CD4-positive, alpha-beta T cell treated with Interleukin-6 at 100 ng/mL for 8 hours (primary cell): ENCODE measurements at regions not wholly inside any gene's neighbourhood (a gene's known extent, or its start where the extent isn't known, plus 50 kb on each side); places are given as distances from the start of the nearest gene placed in this dataset.

Experiments
- DNase-seq: peaks from one replicate; pipeline ENCODE4 v3.0.0-alpha.2; 2020; ENCODE audit warnings: mixed read lengths, low spot score

DNA sequence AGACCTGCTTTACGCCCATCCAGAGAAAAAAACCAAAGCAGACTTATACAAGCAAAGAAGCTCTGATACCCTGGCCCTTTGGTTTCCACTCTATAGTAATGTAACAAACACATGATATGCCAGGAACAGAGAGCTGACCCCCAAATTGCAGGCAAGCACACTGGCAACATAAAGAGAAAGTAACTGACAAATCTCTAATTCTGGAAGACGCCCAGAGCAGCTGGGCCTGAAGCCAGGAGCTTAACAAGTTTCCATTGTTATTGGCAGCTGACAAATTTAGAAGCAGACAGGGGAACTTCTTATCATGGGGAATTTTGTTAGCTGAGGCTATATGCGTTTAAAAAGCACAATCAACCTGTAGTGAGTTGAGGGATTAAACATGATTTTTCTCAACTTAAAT, 158.0 kb downstream of the DLEU7 start:
- no peak for DNase-seq

DNA sequence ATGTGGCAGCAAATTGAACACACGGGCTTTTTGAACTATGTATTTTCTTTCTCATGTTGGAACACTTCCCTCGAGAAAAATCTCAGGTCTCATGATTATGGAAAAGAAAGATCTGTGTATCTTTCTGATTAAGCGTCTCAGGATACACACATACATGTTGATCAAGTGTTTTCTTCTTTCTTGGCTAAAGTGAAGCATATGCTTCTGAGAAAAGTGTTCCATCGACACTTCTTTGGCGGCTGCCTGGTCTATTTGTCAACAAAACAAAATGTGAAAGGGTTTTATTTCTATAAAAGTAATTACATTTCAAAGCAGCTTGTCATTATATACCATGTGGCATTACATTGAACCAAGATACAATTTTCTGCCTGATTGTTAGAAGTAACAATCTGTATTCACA, 157.5 kb downstream of the DLEU7 start:
- DNase-seq, result no peak

DNA sequence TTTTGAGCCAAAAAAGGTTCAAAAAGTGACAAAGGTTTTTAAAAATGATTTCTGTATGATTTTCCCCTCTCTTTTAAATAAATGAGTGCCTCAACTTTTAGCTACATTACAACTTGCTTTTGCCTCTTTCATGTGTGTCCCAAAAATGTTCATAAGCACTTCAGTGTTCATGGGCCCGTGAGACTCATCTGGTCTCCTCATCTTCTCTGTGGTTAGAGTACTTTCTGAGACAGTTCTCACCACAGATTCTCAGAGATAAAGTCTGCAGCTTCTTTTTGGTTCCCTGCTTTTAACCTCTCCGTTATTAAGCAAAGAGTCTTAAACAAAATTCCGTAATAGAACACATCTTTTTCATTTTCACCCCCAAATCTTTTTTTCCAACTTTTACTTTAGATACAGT, 156.9 kb downstream of the DLEU7 start:
- no peak for DNase-seq

DNA sequence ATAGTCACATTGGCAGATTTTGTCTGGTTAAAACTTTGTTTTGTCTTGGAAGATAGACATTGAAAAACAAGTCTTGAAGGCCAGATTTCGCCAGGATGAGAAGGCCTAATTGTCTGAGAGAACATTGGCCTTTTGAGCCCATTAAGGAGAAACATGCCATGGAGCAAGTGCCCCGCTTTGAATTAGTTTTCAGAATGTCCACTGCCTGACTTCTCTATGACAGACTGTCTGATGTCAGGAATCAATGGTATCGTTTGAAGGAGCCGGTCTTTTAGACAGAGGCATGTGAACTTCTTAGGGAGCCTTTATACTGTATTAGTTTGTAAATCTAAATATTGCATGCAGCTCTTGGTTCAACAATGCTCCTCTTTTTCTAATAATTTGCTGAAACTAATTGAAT, 155.9 kb downstream of the DLEU7 start:
- DNase-seq, result no peak

DNA sequence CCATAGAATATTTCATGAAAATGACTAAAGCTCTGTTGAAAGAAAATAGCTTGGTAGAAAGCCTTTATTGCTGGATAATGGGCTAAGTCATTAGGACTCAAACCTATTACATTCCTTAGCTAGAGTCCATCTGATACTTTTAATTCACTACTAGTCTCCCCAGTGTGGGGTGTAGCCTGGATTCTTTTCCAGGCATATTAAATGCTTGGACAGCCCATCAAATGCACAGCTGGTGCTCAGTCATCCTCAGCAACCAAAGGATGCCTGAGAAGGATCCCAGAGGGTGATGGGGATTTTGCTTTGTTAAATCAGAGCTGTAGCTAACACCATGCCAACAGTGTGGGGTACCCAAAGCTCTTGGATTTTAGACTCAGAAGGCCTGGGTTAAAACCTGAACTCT, 153.5 kb downstream of the DLEU7 start:
- no peak for DNase-seq

DNA sequence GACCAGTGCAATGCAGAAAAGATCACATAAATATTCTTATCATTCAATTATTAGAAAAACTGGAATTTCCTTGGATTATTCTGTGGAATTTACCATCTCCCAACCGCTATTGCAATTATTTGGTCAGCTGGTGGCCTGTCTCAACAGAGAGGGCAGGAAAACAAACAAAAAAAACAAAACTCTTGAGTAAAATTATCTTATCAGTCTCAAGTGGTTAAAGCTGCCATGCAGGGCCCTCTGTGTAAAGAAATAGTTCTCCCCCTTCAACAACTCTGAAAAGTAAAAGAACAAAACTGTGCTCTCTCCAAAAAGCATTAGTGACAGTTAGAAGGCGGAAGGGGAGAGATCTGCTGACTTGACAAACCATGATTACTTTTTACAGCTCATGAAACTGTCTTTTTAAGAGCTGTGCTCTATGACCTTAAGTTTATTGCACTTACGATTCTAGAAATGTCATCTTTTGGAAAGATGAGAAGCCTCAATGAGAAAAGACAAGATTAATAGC, 152.3 kb downstream of the DLEU7 start:
- DNase-seq, result no peak

DNA sequence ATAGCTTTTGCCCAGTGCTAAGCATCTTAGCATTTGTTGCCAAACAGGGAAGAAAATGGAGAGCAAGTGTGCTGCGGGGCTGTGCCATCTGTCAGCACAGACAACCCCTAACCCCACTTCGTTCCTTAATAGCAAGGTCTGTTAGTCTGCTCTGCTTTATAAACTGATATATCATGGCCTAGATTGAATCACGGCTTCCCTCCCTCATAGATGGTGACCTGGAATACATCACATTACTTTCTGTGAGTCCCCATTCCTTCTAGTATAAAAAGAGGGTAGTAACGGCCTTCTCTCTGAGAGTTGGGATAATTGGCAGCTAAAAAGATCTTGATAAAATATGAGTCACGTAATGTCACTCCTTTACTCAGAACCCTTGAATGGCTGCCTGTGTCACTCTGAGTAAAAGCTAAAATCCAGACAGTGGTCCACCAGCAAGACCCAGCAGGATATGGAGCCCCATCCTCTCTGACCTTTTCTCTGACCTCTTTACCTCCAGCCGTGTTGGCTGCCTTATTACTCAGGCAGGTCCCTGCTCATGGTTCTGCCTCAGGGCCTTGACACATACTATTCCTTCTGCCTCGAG, 151.7 kb downstream of the DLEU7 start:
- no peak for DNase-seq

DNA sequence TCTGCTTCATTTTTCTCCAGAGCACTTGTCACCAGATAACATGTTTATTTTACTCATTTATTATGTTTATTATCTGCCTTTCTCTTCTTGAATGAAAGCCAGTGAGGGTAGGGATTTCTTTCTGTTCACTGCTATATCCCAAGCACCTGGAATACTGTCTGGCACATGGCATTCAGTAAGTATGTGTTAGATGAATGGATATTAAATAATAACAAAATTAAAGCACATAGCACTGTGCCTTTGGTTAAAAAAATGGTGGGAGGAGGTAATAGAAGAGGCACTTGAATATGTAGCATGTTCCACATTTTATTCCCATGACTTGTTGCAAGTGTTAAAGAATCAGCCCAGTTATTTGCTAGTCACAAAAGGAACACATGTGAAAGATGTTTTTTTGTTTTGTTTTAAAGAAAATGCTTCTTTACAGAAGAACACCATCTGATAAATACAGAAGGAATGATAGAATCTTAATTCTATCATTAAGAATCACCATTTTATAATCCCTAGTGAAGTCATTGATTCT, 151.0 kb downstream of the DLEU7 start:
- DNase-seq, result no peak

DNA sequence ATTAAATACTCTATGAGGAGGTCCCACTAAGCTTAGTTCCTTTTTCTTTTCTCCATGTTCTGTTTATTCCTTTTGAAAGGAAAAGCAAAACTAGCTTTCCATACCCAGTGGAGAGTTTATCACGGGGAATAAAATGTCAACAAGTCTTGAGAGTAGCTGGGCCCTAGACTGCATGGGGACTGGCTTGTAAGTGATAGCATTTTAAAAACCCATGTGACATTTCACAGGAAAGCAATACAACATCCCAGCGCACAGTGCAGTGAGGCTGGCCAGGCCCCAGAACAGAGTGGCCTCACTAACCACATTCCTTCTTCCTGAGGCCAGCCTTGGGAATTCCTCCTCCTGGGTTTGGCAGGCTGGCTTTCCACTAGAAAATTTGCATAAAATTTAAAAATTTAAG, 149.8 kb downstream of the DLEU7 start:
- no peak for DNase-seq

DNA sequence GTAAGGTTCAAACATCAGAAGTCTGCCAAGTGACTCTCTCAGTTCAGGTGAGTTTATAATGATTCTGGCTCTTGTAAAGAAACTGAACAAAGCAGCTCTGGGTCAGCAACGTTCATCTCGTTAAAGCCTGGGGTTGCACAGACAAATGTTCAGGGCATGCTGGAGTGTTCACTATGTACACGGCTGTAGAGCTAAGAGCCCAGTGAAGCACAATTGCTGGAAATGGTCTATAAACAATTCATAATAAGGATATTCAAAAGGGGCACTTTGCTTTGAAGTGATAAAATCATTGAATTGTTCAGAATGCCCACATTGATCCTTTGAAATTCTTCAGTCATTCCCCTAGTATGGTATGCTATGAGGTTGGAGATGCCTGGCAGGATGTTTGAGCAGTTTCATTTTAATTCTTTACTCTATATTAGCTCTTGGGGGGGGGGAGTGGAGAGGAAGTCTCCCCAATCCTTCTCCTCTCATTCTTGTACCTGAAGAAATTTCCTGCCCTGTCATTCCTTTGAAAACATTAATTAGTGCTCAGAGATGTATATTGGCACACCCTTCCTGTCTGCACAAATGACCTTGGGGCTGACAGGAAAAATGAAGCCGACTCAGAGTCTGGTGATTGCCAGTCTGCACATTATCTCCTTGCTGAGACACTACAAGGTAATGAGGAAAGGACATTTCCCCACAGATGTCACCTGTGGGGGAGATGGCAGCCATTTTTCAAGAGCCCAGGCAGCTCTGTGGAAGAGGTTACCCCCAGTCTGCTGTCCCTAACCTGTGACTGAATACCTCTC, 145.5 kb downstream of the DLEU7 start:
- DNase-seq, result no peak

DNA sequence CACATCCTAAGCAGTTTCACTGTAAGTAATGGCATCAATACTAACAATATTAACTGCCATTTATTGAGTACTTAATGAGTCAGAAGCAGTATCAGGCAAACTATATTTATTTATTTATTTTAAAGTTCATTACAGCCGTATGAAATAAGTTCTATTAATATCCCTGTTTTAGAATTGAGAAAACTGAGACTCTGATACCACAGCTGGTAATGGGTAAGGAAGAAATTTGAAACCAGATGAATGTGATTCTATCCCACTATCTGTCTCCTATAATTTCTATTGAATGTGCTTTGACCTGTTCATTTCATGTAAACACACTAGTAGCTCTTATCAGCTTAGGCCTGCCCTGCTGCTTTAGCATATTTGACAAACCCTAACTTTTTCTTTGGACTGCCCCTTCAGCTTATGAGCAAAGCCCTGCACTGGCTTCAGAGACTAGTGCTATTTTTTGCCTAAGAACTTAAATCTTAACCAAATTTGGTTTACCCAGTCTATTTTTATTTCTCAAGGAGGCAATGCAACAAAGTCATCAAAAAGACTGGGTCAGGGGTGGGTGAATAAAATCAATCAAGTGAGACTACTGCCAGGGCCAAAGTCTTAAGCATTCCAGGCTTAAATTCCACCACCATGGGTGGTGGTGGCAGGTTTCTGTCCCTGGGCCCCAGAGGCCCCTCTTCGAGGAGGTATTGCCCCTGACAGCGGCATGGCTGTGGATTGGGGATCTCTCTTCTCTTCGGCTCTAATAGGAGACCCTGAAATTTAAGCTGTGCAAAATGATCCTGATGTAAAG, 143.4 kb downstream of the DLEU7 start:
- DNase-seq, result no peak

DNA sequence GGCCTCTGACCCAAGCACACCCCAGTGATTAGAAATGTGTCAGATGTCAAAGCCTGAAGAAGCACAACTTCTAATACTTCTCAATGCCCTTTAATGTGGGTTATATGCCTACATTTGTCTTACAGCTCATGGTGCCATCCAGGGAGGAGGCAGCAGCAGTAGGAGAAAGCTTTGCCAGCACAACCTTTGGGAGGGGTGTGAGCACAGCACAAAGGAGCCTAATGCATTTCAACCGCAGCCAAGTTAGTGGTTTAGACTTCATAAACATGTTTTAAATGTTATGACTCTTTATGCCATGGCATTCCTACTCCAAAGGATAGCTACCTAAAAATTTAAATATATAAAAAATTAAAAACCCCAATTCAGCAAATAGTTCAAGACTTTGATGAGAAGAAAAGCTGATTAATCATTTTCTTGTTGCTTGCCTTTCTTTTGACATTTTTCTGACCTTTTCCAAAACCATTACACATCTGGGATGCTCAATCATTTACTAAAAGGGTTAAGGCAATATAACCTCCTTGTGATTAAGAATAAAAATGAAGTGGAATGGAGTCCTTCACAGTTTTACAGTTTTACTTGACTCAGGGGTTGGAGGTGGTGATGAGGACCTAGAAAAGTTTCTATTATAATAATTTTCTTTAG, 142.7 kb downstream of the DLEU7 start:
- DNase-seq, result no peak

DNA sequence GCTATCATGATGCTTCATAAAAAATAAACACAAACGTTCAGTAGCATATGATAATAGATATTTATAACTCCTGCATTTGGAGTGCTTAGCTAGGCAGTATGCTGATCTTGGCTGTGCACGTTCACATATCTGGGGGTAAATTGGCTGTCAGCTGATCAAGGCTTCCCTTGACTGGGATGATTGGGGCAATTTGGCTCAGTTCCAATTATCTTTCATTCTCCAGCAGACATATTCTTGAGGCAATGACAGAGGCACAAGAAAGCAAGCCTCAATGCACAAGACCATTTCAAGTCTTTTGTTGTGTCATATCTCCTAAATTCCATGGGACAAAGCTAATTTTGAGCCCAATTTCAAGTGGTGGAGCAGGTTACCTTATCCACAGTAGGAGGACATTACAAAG, 142.0 kb downstream of the DLEU7 start:
- no peak for DNase-seq

DNA sequence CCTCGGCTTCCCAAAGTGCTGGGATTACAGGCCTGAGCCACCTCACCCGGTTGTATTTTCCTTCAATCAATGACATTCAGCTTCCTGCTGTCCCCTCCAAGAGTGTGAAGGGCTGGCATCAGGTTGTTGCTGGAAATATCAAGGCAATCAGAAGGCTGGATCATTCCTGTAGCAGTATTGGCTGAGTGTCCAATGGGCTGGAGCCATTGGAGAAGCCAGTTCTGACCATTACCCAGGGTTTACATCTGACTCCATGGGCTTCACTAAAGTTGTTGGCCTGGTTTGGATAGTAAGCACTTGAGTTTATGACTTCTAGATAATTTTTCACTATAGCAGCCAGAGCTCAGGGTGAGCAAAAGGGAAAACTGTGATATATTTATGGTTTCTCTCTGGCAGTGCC, 137.0 kb downstream of the DLEU7 start:
- no peak for DNase-seq

DNA sequence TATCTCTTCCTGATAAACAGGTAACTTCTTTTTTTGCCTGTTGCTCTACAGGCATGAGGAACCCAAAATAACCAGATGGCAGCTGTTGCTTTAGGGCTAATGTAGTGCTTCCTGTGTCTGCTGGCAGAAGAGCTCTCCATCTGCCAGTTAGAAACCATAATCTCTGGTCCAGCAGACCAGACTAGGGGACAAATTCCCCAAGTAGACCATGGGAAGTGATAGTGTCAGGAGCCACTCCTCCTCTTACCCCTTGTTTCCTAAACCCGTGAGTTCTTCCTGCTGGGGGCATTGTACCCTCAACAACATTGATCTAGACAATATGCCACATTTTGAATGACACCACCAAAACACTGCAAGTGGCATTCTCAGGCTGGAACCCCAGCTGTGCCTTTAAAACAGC, 135.9 kb downstream of the DLEU7 start:
- DNase-seq, result no peak

DNA sequence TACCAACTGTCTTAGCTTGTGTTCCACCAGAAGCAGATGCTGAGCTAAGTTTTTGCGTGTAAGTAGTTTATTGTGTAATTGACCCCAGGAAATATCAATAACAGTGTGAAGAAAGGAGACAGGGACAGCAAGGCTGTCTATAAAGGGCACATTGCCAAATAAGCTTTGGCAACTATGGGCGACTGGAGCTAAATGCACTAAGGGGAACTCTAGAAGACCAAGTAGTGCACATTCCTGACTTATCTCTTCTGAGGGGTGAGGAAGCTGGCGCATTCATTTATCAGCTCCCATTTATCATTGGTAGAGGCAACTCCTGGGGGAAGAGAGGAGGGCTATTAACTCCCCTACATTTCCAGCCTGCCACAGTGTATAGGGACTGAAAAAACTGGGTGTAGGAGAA, 135.0 kb downstream of the DLEU7 start:
- DNase-seq, result no peak

DNA sequence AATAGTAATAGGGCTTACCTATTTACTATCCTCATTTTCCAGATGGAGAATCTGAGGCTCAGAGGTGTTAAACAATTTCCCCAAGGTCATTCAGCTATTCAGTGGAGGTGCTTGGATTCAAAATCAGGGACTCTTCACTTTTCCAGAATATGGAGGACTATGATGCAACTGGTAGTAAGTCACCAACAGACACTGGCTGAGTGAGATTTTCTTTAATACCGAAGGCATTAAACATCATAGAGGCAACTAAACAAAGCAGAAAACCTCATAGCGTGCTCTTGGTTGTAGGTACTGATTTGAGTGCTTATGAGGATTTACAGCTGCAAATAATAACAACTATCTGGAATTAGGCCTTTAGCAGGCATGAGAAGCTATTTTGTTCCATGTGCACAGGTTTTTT, 134.4 kb downstream of the DLEU7 start:
- DNase-seq, result no peak

DNA sequence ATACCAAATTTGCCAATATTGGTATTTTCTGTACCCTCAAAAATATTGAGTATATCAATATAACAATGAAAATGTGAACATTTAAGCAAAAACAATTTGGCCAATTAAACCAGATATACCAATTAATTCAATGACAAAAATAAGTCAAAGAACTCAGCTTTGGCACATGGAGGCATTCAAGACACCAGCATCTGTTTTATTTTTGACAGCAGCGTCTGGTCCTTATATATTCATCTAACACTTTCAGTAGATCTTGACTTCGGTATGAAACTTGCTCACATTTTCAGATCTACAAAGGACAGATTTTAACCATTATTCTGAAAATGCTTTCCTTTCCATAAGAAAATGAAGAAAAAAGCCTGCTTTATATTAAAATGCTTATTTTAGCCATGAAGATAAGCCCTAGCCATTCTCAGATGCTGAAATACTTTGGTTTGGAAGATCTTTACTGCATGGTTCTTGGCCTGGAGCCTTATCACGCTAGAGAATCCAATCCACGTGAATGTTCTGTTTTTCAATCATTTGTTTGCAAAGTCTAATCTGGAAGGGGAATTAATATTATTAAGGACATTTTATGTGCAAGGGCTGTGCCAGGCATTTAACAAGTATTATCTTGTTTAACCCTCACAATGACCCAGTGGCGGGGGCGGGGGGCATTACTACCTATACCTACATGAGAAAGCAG, 132.2 kb downstream of the DLEU7 start:
- DNase-seq, result no peak

DNA sequence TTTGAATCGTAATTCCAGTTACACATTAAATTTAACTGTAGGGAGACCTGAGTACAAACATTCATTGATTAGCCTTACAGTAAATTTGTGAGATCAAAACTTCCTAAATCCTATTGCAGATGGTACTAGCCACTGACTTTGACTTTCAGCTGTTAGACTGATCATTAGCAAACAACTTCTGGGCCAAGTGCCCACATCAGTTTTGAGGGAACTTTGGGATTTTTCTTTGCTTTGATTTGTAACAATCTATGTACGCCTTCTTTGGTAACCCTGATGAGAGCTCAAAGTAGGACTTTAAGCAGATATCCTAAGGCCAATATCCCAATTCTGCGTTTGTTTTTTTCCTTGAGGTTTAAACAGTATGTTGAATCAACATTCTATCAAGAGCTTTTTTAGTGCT, 131.5 kb downstream of the DLEU7 start:
- no peak for DNase-seq

DNA sequence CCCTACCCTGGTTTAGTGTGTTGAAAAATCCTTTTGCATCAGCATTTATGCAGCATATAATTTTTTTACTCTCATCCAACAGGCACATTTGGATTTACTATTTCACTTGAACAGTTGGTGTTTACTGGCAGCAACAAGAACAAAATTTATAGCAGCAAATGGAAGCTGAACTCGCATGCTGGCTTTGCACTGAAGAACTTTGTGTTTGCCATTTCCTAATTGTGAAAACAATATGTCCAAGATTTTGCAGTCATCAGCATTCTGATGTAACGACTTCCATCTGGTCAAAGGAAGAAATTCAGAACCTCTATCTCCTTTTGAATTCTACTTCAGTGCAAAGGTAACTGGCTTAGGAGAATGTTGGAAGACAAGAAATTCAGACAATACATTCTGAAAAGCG, 131.0 kb downstream of the DLEU7 start:
- no peak for DNase-seq

DNA sequence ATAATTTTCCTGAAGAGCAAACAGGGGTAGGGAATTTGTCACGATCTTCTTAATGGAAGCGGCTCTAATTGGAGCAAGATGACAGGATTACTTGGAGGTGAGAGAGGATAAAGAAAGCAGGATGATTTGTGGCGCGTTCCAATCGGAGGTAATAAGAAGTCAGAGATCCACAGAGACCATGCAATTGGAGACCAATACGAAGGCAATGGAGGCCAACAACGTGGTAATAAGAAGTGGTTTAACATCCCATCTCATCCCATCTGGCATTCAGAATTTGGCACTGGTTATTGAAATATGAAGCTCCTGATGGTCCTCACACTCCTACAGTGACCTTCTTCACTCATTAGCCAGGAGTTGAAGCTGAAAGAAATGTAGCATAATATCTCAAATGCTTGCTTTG, 130.6 kb downstream of the DLEU7 start:
- DNase-seq, result no peak
